ENCODE measurements at regions not wholly inside any gene's neighbourhood (a gene's known extent, or its start where the extent isn't known, plus 50 kb on each side); places are given as distances from the start of the nearest gene placed in this dataset.
"Not testable (repeated sequence)": the region's sequence is repeated elsewhere in the genome, so short reads cannot be mapped to it uniquely, and the experiment has no call there.

GRCh38 chr5:124836314-124836713 lies 89.9 kb upstream of the ZNF608 start:
- not testable (repeated sequence) for DNase-seq (ENCODE audit: low spot score in 2 of 2); FAIRE-seq

GRCh38 chr5:124839371-124839998 lies 93.0 kb upstream of the ZNF608 start:
- peak; percentile 90 for FAIRE-seq
- no peak for DNase-seq (ENCODE audit: low spot score in 2 of 2)

- DNase-seq (ENCODE audit: low spot score in 2 of 2) (no peak), FAIRE-seq (no peak)
Measured at GRCh38 chr5:124841829-124842712, 95.6 kb upstream of the ZNF608 start.

- no peak for FAIRE-seq
- no peak for DNase-seq (ENCODE audit: low spot score in 2 of 2)
Measured at GRCh38 chr5:124842725-124843595, 96.5 kb upstream of the ZNF608 start.

GRCh38 chr5:124843596-124843899 lies 97.1 kb upstream of the ZNF608 start:
- FAIRE-seq (no peak), DNase-seq (ENCODE audit: low spot score in 2 of 2) (no peak)

- FAIRE-seq = no peak
- no peak for DNase-seq (ENCODE audit: low spot score in 2 of 2)
Measured at GRCh38 chr5:124844371-124844920, 98.0 kb upstream of the ZNF608 start.

- DNase-seq (ENCODE audit: low spot score in 2 of 2) = no peak
- FAIRE-seq = no peak
Measured at GRCh38 chr5:124847907-124848306, 101.5 kb upstream of the ZNF608 start.

- DNase-seq (ENCODE audit: low spot score in 2 of 2) (no peak), FAIRE-seq (no peak)
Measured at GRCh38 chr5:124849774-124850173, 103.3 kb upstream of the ZNF608 start.

GRCh38 chr5:124856726-124857125 lies 110.3 kb upstream of the ZNF608 start:
- DNase-seq (ENCODE audit: low spot score in 2 of 2) = no peak
- FAIRE-seq = no peak

- FAIRE-seq = no peak
Measured at GRCh38 chr5:124858612-124859011, 112.2 kb upstream of the ZNF608 start.

GRCh38 chr5:124859027-124859426 lies 112.6 kb upstream of the ZNF608 start:
- FAIRE-seq (no peak), DNase-seq (ENCODE audit: low spot score in 2 of 2) (no peak)

More at GRCh38 chr5:124858612-124859011, 112.2 kb upstream of the ZNF608 start:
- DNase-seq (ENCODE audit: low spot score in 2 of 2) = no peak

GRCh38 chr5:124859556-124860290 lies 113.3 kb upstream of the ZNF608 start:
- FAIRE-seq = no peak

GRCh38 chr5:124860291-124860655 lies 113.8 kb upstream of the ZNF608 start:
- FAIRE-seq = no peak
- no peak for DNase-seq (ENCODE audit: low spot score in 2 of 2)

More at GRCh38 chr5:124859556-124860290, 113.3 kb upstream of the ZNF608 start:
- DNase-seq (ENCODE audit: low spot score in 2 of 2) = no peak

- no peak for FAIRE-seq
- no peak for DNase-seq (ENCODE audit: low spot score in 2 of 2)
Measured at GRCh38 chr5:124865066-124865465, 118.6 kb upstream of the ZNF608 start.

- no peak for FAIRE-seq
- DNase-seq (ENCODE audit: low spot score in 2 of 2) = no peak
Measured at GRCh38 chr5:124865603-124866354, 119.3 kb upstream of the ZNF608 start.

GRCh38 chr5:124866355-124867136 lies 120.1 kb upstream of the ZNF608 start:
- no peak for FAIRE-seq
- no peak for DNase-seq (ENCODE audit: low spot score in 2 of 2)

GRCh38 chr5:124867137-124867704 lies 120.8 kb upstream of the ZNF608 start:
- no peak for FAIRE-seq

GRCh38 chr5:124868676-124869075 lies 122.2 kb upstream of the ZNF608 start:
- no peak for FAIRE-seq
- no peak for DNase-seq (ENCODE audit: low spot score in 2 of 2)

More at GRCh38 chr5:124867137-124867704, 120.8 kb upstream of the ZNF608 start:
- no peak for DNase-seq (ENCODE audit: low spot score in 2 of 2)

Data from frontal cortex (tissue), 3 donors.